NCI-H82 (cell line): ENCODE measurements at regions not wholly inside any gene's neighbourhood (a gene's known extent, or its start where the extent isn't known, plus 50 kb on each side); places are given as distances from the start of the nearest gene placed in this dataset.

Experiments
- DNase-seq: peaks from one replicate; lab custom pipeline; 2025; lab: John Stamatoyannopoulos, UW

- DNase-seq, result no peak
Observed at GRCh38 chr13:106681536-106681935, 113.6 kb upstream of the ARGLU1 start.

- no peak for DNase-seq
Observed at GRCh38 chr13:106680796-106681472, 113.0 kb upstream of the ARGLU1 start.

- DNase-seq, result no peak
Observed at GRCh38 chr13:106678646-106679418, 110.9 kb upstream of the ARGLU1 start.

GRCh38 chr13:106675311-106675710 is 107.4 kb upstream of the ARGLU1 start:
- DNase-seq, result no peak

- peak; percentile 63 for DNase-seq
Observed at GRCh38 chr13:106660746-106661625, 93.0 kb upstream of the ARGLU1 start.

GRCh38 chr13:106657104-106657503 is 89.2 kb upstream of the ARGLU1 start:
- DNase-seq, result no peak

- DNase-seq, result no peak
Observed at GRCh38 chr13:106656186-106656585, 88.2 kb upstream of the ARGLU1 start.

GRCh38 chr13:106651442-106651841 is 83.5 kb upstream of the ARGLU1 start:
- no peak for DNase-seq

GRCh38 chr13:106650690-106651205 is 82.8 kb upstream of the ARGLU1 start:
- no peak for DNase-seq

GRCh38 chr13:106649495-106649894 is 81.6 kb upstream of the ARGLU1 start:
- no peak for DNase-seq

- no peak for DNase-seq
Observed at GRCh38 chr13:106640515-106640914, 72.6 kb upstream of the ARGLU1 start.

GRCh38 chr13:106637519-106637918 is 69.6 kb upstream of the ARGLU1 start:
- DNase-seq, result no peak

- DNase-seq, result no peak
Observed at GRCh38 chr13:106636492-106636891, 68.6 kb upstream of the ARGLU1 start.

- DNase-seq, result no peak
Observed at GRCh38 chr13:106635616-106636015, 67.7 kb upstream of the ARGLU1 start.

GRCh38 chr13:106633321-106633720 is 65.4 kb upstream of the ARGLU1 start:
- DNase-seq, result no peak

- no peak for DNase-seq
Observed at GRCh38 chr13:106630650-106631049, 62.7 kb upstream of the ARGLU1 start.

GRCh38 chr13:106630162-106630561 is 62.2 kb upstream of the ARGLU1 start:
- DNase-seq, result no peak

GRCh38 chr13:106628936-106629659 is 61.2 kb upstream of the ARGLU1 start:
- DNase-seq, result no peak

GRCh38 chr13:106626473-106626872 is 58.5 kb upstream of the ARGLU1 start:
- no peak for DNase-seq

- DNase-seq, result no peak
Observed at GRCh38 chr13:106625578-106625977, 57.6 kb upstream of the ARGLU1 start.

GRCh38 chr13:106623799-106624460 is 56.0 kb upstream of the ARGLU1 start:
- no peak for DNase-seq
